Retinal pigment epithelial cell (primary cell): ENCODE measurements at regions not wholly inside any gene's neighbourhood (a gene's known extent, or its start where the extent isn't known, plus 50 kb on each side); places are given as distances from the start of the nearest gene placed in this dataset.

Experiments used
- DNase-seq: peaks from one replicate; pipeline ENCODE4 v3.0.0-alpha.2; 2010; ENCODE audit warnings: low read depth
- H3K4me3 ChIP-seq: 2 replicates; pipeline ENCODE4 v1.5.1; 2011; ENCODE audit warnings: mild to moderate bottlenecking, low read length, control low read depth, moderate library complexity
- TF ChIP-seq, protein P1 (sequence below): conservative IDR thresholded peaks from 2 replicates; pipeline ENCODE4 v1.5.1; 2011; ENCODE audit warnings: low read depth, low read length, control low read depth, inconsistent platforms

GRCh38 chr5:173775261-173776197, 112.6 kb upstream of the CPEB4 start:
- TF ChIP-seq, protein P1, sequence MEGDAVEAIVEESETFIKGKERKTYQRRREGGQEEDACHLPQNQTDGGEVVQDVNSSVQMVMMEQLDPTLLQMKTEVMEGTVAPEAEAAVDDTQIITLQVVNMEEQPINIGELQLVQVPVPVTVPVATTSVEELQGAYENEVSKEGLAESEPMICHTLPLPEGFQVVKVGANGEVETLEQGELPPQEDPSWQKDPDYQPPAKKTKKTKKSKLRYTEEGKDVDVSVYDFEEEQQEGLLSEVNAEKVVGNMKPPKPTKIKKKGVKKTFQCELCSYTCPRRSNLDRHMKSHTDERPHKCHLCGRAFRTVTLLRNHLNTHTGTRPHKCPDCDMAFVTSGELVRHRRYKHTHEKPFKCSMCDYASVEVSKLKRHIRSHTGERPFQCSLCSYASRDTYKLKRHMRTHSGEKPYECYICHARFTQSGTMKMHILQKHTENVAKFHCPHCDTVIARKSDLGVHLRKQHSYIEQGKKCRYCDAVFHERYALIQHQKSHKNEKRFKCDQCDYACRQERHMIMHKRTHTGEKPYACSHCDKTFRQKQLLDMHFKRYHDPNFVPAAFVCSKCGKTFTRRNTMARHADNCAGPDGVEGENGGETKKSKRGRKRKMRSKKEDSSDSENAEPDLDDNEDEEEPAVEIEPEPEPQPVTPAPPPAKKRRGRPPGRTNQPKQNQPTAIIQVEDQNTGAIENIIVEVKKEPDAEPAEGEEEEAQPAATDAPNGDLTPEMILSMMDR, result no peak
- DNase-seq, result no peak
- no peak overlapping the region for H3K4me3 ChIP-seq

- TF ChIP-seq, protein P1, result no peak
- DNase-seq, result no peak
- no peak overlapping the region for H3K4me3 ChIP-seq
These were observed 111.0 kb upstream of the CPEB4 start for GRCh38 chr5:173777149-173777548.

DNA sequence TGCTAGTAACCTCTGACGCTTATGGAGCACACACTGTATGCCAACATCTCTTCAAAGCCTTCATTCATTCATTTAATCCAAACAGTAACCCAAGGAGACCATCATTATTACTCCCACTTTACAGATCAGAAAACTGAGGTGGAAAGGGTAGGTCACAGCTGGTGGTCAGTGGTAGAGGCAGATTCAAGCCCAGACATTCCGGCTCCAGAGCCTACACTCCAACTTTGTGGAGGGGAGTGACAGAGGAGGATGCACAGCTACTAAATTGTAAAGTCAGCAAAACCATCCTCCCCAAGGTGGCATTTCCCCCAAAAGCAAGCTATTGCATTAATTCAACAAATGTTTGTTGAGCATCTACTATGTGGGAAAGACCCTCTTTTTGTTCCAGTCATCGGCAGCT, 110.5 kb upstream of the CPEB4 start:
- TF ChIP-seq, protein P1, result no peak
- no peak for DNase-seq
- H3K4me3 ChIP-seq, result no peak overlapping the region

- no peak for DNase-seq
- no peak overlapping the region for H3K4me3 ChIP-seq
- TF ChIP-seq, protein P1, result no peak
These were observed 109.9 kb upstream of the CPEB4 start for GRCh38 chr5:173778152-173778782.

DNA sequence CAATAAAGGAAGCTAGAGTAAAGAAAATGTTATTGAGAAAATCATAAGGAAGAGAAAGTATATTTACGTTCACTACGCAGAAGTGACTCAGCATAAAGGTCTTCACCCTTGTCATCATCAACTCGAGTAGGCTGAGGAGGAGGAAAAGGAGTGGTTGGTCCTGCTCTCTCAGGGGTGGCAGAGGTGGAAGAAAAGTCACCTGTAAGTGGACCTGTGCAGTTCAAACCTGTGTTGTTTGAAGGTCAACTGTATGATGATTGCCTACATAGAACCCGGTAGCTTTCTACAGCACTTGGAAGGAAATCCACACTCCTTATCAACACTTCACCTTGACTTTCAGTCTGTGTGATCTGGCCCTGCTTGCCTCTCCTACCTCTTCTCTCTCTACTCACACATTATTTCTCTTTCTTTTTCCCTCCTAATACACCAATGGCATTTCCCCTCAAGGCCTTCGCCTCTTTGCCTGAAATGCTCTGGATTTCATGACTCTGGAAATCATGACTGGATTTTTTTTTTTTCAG, 109.3 kb upstream of the CPEB4 start:
- no peak overlapping the region for H3K4me3 ChIP-seq
- no peak for DNase-seq
- TF ChIP-seq, protein P1, result no peak

- no peak for DNase-seq
- TF ChIP-seq, protein P1, result no peak
- no peak overlapping the region for H3K4me3 ChIP-seq
These were observed 107.6 kb upstream of the CPEB4 start for GRCh38 chr5:173780235-173781234.
